Adrenal gland (tissue), 5 donors: ENCODE measurements at regions not wholly inside any gene's neighbourhood (a gene's known extent, or its start where the extent isn't known, plus 50 kb on each side); places are given as distances from the start of the nearest gene placed in this dataset.

Experiments used
- POLR2A ChIP-seq, 2 donors: fragments of 450-650 bp; IDR thresholded peaks; one replicate each; pipeline ENCODE4 v1.6.1; 2017; ENCODE audit warnings: antibody characterized with exemption in 2 of 2, mild to moderate bottlenecking in 2 of 2, moderate library complexity in 1 of 2
- TF ChIP-seq, protein P1 (sequence below), 6 experiments: fragments of 450-650 bp in 4 of 6; fragments of 200-600 bp in 2 of 6; sonication (generic) in 1 of 6; IDR thresholded peaks; 1 replicate in 5 of 6; 2 replicates in 1 of 6; pipeline versions ENCODE4 v1.5.1 to v1.8.0; 2016 to 2021; ENCODE audit warnings: antibody characterized with exemption in 6 of 6, mild to moderate bottlenecking in 2 of 6, moderate library complexity in 1 of 6
- donor health status: DM: no; HTN: no; CAD: no.

DNA sequence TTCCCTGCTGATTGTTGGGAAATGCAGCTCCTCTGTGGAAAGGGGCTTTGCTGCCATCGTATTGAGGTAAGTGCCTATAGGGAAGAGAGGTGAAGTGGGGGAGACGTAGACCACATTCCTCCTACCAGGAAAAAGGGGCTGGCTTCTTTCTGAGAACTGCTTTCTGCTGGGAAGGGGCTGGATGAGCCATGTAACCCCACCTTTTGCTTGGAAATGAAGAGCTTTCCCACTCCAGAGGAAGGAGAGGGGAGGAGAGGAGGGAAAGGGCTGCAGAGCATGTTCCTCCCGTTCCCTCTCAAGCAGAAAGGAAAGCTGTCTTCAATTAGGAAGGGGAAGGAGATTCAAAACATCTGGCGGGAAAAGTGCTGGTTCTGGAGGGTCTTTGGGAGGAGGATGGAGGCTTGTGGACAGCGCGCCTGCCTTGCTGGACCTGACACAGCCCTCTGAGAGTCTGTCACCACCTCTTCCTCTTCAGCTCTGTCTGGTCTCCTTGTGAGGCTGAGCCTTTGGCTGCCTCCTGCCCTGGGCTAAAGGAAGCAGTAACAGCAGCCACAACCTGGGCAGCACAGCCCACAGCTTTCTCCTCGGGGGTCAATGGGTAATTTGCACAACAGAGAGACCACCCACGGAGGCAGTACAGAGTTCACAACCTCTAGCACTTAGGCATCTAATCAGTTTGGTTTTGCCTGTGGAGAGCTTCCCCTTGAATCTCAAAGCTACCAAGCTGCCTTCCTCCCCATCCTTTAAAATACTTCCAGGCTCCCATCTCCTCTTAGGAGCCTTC lies 410.0 kb upstream of the TNP1 start:
- TF ChIP-seq, protein P1, sequence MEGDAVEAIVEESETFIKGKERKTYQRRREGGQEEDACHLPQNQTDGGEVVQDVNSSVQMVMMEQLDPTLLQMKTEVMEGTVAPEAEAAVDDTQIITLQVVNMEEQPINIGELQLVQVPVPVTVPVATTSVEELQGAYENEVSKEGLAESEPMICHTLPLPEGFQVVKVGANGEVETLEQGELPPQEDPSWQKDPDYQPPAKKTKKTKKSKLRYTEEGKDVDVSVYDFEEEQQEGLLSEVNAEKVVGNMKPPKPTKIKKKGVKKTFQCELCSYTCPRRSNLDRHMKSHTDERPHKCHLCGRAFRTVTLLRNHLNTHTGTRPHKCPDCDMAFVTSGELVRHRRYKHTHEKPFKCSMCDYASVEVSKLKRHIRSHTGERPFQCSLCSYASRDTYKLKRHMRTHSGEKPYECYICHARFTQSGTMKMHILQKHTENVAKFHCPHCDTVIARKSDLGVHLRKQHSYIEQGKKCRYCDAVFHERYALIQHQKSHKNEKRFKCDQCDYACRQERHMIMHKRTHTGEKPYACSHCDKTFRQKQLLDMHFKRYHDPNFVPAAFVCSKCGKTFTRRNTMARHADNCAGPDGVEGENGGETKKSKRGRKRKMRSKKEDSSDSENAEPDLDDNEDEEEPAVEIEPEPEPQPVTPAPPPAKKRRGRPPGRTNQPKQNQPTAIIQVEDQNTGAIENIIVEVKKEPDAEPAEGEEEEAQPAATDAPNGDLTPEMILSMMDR (IDR thresholded peaks at IDR 0.05): no peak
- no peak for TF ChIP-seq POLR2A (IDR thresholded peaks at IDR 0.05)
